ENCODE measurements at regions not wholly inside any gene's neighbourhood (a gene's known extent, or its start where the extent isn't known, plus 50 kb on each side); places are given as distances from the start of the nearest gene placed in this dataset.

- H3K27ac ChIP-seq, result no peak overlapping the region
- H3K9me2 ChIP-seq (ENCODE audit: insufficient read depth), result no peaks in the 10 kb centered on the region
- H3F3A ChIP-seq (ENCODE audit: insufficient read depth), result no peaks in the 10 kb centered on the region
- no peaks in the 10 kb centered on the region for H3K9me3 ChIP-seq (ENCODE audit: low read depth)
- in situ Hi-C loops (cut with MboI), result no loop called here
- no peak for DNase-seq
- H3K9ac ChIP-seq, result no peak overlapping the region
- H3K36me3 ChIP-seq (ENCODE audit: low read depth), result no peaks in the 10 kb centered on the region
- no peak overlapping the region for H3K4me3 ChIP-seq
- no peaks in the 10 kb centered on the region for H3K27me3 ChIP-seq (replicated peaks; ENCODE audit: insufficient read depth)
- H3K79me2 ChIP-seq (ENCODE audit: insufficient read depth), result no peaks in the 10 kb centered on the region
- H2AFZ ChIP-seq, result no peak overlapping the region
- no peaks in the 10 kb centered on the region for H3K4me1 ChIP-seq (ENCODE audit: insufficient read depth)
- H3K4me2 ChIP-seq (ENCODE audit: unreplicated experiment), result no peak overlapping the region
- TF ChIP-seq EZH2 (IDR thresholded peaks at IDR 0.05; ENCODE audit: insufficient read depth, poor library complexity, severe bottlenecking), result no peak
- no peak for TF ChIP-seq EZH2phosphoT487 (IDR thresholded peaks at IDR 0.05; ENCODE audit: insufficient read depth, low read depth)
- no peaks in the 10 kb centered on the region for H4K20me1 ChIP-seq (ENCODE audit: insufficient read depth)
Measured at GRCh38 chr13:105403086-105403485, 1132.4 kb downstream of the EFNB2 start.

GRCh38 chr13:105395041-105395440 lies 1140.4 kb downstream of the EFNB2 start:
- Histone ChIP-seq H4K20me1 (ENCODE audit: insufficient read depth) (no peaks in the 10 kb centered on the region), H3K4me3 (no peak overlapping the region), H3K4me1 (ENCODE audit: insufficient read depth) (no peaks in the 10 kb centered on the region), H3K9me2 (ENCODE audit: insufficient read depth) (no peaks in the 10 kb centered on the region), H3K9ac (no peak overlapping the region), H2AFZ (no peak overlapping the region), H3K27me3 (replicated peaks; ENCODE audit: insufficient read depth) (no peaks in the 10 kb centered on the region), H3K4me2 (ENCODE audit: unreplicated experiment) (no peak overlapping the region), H3K36me3 (ENCODE audit: low read depth) (no peaks in the 10 kb centered on the region), H3F3A (ENCODE audit: insufficient read depth) (no peaks in the 10 kb centered on the region), H3K79me2 (ENCODE audit: insufficient read depth) (no peaks in the 10 kb centered on the region), H3K27ac (no peak overlapping the region), H3K9me3 (ENCODE audit: low read depth) (no peaks in the 10 kb centered on the region)
- WGBS, 2 experiments (ENCODE audit: low coverage in 1 of 2, low lambda C conversion rate in 2 of 2, missing lambda C conversion rate in 2 of 2), result 13 to 29% methylated on average over 1 of the region's 1 CpG
- no peak for TF ChIP-seq EZH2phosphoT487 (IDR thresholded peaks at IDR 0.05; ENCODE audit: insufficient read depth, low read depth)
- TF ChIP-seq EZH2 (IDR thresholded peaks at IDR 0.05; ENCODE audit: insufficient read depth, poor library complexity, severe bottlenecking), result no peak
- no peak for DNase-seq
- in situ Hi-C loops (cut with MboI), result no loop called here

GRCh38 chr13:105389373-105389772 lies 1146.1 kb downstream of the EFNB2 start:
- Histone ChIP-seq H4K20me1 (ENCODE audit: insufficient read depth) (no peaks in the 10 kb centered on the region), H3K36me3 (ENCODE audit: low read depth) (no peaks in the 10 kb centered on the region), H3K9me2 (ENCODE audit: insufficient read depth) (no peaks in the 10 kb centered on the region), H3K27ac (no peak overlapping the region), H3K79me2 (ENCODE audit: insufficient read depth) (no peaks in the 10 kb centered on the region), H2AFZ (no peak overlapping the region), H3K9ac (no peak overlapping the region), H3K27me3 (replicated peaks; ENCODE audit: insufficient read depth) (no peaks in the 10 kb centered on the region), H3K4me3 (no peak overlapping the region), H3K4me1 (ENCODE audit: insufficient read depth) (no peaks in the 10 kb centered on the region), H3K9me3 (ENCODE audit: low read depth) (no peaks in the 10 kb centered on the region), H3K4me2 (ENCODE audit: unreplicated experiment) (no peak overlapping the region), H3F3A (ENCODE audit: insufficient read depth) (no peaks in the 10 kb centered on the region)
- TF ChIP-seq EZH2 (IDR thresholded peaks at IDR 0.05; ENCODE audit: insufficient read depth, poor library complexity, severe bottlenecking), result no peak
- TF ChIP-seq EZH2phosphoT487 (IDR thresholded peaks at IDR 0.05; ENCODE audit: insufficient read depth, low read depth), result no peak
- WGBS, 2 experiments (ENCODE audit: low coverage in 1 of 2, low lambda C conversion rate in 2 of 2, missing lambda C conversion rate in 2 of 2), result 15 to 18% methylated on average over 2 of the region's 2 CpGs
- no peak for DNase-seq
- in situ Hi-C loops (cut with MboI), result no loop called here

- DNase-seq, result no peak
- H3K9me2 ChIP-seq (ENCODE audit: insufficient read depth), result no peaks in the 10 kb centered on the region; the same call in 1 of the 2 replicates
- H2AFZ ChIP-seq, result no peak overlapping the region
- 12 to 18% methylated on average over 7 of the region's 7 CpGs for WGBS, 2 experiments (ENCODE audit: low coverage in 1 of 2, low lambda C conversion rate in 2 of 2, missing lambda C conversion rate in 2 of 2)
- no peaks in the 10 kb centered on the region for H3K27me3 ChIP-seq (replicated peaks; ENCODE audit: insufficient read depth)
- no peak overlapping the region for H3K4me3 ChIP-seq
- no peak overlapping the region for H3K4me2 ChIP-seq (ENCODE audit: unreplicated experiment)
- no peak overlapping the region for H3K27ac ChIP-seq
- no peaks in the 10 kb centered on the region for H3K79me2 ChIP-seq (ENCODE audit: insufficient read depth)
- no peaks in the 10 kb centered on the region for H3K9me3 ChIP-seq (ENCODE audit: low read depth)
- no peak overlapping the region for H3K9ac ChIP-seq
- no peaks in the 10 kb centered on the region for H4K20me1 ChIP-seq (ENCODE audit: insufficient read depth)
- H3K36me3 ChIP-seq (ENCODE audit: low read depth), result no peaks in the 10 kb centered on the region
- TF ChIP-seq EZH2phosphoT487 (IDR thresholded peaks at IDR 0.05; ENCODE audit: insufficient read depth, low read depth), result no peak
- H3K4me1 ChIP-seq (ENCODE audit: insufficient read depth), result no peaks in the 10 kb centered on the region
- in situ Hi-C loops (cut with MboI), result no loop called here
- H3F3A ChIP-seq (ENCODE audit: insufficient read depth), result no peaks in the 10 kb centered on the region
Measured at GRCh38 chr13:105377452-105377851, 1158.0 kb downstream of the EFNB2 start.

GRCh38 chr13:105370011-105370650 lies 1165.3 kb downstream of the EFNB2 start:
- H3K79me2 ChIP-seq (ENCODE audit: insufficient read depth), result no peaks in the 10 kb centered on the region
- H3K36me3 ChIP-seq (ENCODE audit: low read depth), result no peaks in the 10 kb centered on the region
- in situ Hi-C loops (cut with MboI), result no loop called here
- H3K27ac ChIP-seq, result no peak overlapping the region
- H3K4me3 ChIP-seq, result no peak overlapping the region
- no peak overlapping the region for H2AFZ ChIP-seq
- no peaks in the 10 kb centered on the region for H3K4me1 ChIP-seq (ENCODE audit: insufficient read depth)
- no peaks in the 10 kb centered on the region for H3F3A ChIP-seq (ENCODE audit: insufficient read depth)
- no peak overlapping the region for H3K9ac ChIP-seq
- H3K4me2 ChIP-seq (ENCODE audit: unreplicated experiment), result no peak overlapping the region
- TF ChIP-seq EZH2phosphoT487 (IDR thresholded peaks at IDR 0.05; ENCODE audit: insufficient read depth, low read depth), result no peak
- TF ChIP-seq EZH2 (IDR thresholded peaks at IDR 0.05; ENCODE audit: insufficient read depth, poor library complexity, severe bottlenecking), result no peak
- 2 to 4% methylated on average over 2 of the region's 2 CpGs for WGBS, 2 experiments (ENCODE audit: low coverage in 1 of 2, low lambda C conversion rate in 2 of 2, missing lambda C conversion rate in 2 of 2)
- H3K9me3 ChIP-seq (ENCODE audit: low read depth), result no peaks in the 10 kb centered on the region
- H3K9me2 ChIP-seq (ENCODE audit: insufficient read depth), result no peaks in the 10 kb centered on the region
- no peak for DNase-seq
- no peaks in the 10 kb centered on the region for H4K20me1 ChIP-seq (ENCODE audit: insufficient read depth)
- H3K27me3 ChIP-seq (replicated peaks; ENCODE audit: insufficient read depth), result no peaks in the 10 kb centered on the region
